MCF 10A (cell line): ENCODE measurements at regions not wholly inside any gene's neighbourhood (a gene's known extent, or its start where the extent isn't known, plus 50 kb on each side); places are given as distances from the start of the nearest gene placed in this dataset.

Experiments used
- BruUV-seq: library from RNA; stranded (reverse); fragments of 400-500 nt; replicated peaks from 2 replicates; lab custom pipeline; 2021; lab: Mats Ljungman, UMichigan
- CTCF ChIA-PET: fragments of 300-600 bp; sonication (Branson Sonifier 250); formaldehyde crosslinking; extraction: SDS; loops from one replicate; lab custom pipeline; 2021; ENCODE audit warnings: antibody characterized with exemption, inconsistent platforms; lab: Yijun Ruan, JAX
- POLR2A ChIA-PET: fragments of 300-600, 350-650 bp; sonication (Branson Sonifier 250); formaldehyde crosslinking; extraction: SDS; loops from one replicate; lab custom pipeline; 2020; ENCODE audit warnings: antibody characterized with exemption, inconsistent platforms; lab: Yijun Ruan, JAX
- DNase-seq: peaks from one replicate; pipeline ENCODE4 v3.0.0-alpha.2; 2018; ENCODE audit not compliant: unreplicated experiment
- H3K27ac Mint-ChIP-seq: one replicate; pipeline ENCODE4 v1.8.0; 2022; ENCODE audit warnings: mild to moderate bottlenecking, low read depth, mixed read lengths; ENCODE audit not compliant: unreplicated experiment
- H3K27me3 Mint-ChIP-seq: one replicate; pipeline ENCODE4 v1.8.0; 2022; ENCODE audit warnings: mixed read lengths; ENCODE audit not compliant: insufficient read depth, unreplicated experiment
- H3K36me3 Mint-ChIP-seq: one replicate; pipeline ENCODE4 v1.8.0; 2022; ENCODE audit warnings: mild to moderate bottlenecking, moderate library complexity, mixed read lengths; ENCODE audit not compliant: insufficient read depth, unreplicated experiment
- H3K4me1 Mint-ChIP-seq: one replicate; pipeline ENCODE4 v1.8.0; 2022; ENCODE audit warnings: mixed read lengths; ENCODE audit not compliant: insufficient read depth, unreplicated experiment
- H3K4me3 Mint-ChIP-seq: one replicate; pipeline ENCODE4 v1.8.0; 2022; ENCODE audit warnings: mild to moderate bottlenecking, moderate library complexity, mixed read lengths; ENCODE audit not compliant: unreplicated experiment
- H3K9me3 Mint-ChIP-seq: one replicate; pipeline ENCODE4 v1.8.0; 2022; ENCODE audit warnings: mixed read lengths; ENCODE audit not compliant: unreplicated experiment
- CTCF ChIP-seq: fragments of 200-600 bp; IDR thresholded peaks from one replicate; pipeline ENCODE4 v1.8.0; 2022; ENCODE audit warnings: antibody characterized with exemption, mild to moderate bottlenecking; ENCODE audit not compliant: unreplicated experiment
- intact Hi-C: fragments of 100-400 bp; cut with micrococcal nuclease; formaldehyde crosslinking; loops from 2 replicates; pipeline ENCODE4 v1.14.1; 2022

DNA sequence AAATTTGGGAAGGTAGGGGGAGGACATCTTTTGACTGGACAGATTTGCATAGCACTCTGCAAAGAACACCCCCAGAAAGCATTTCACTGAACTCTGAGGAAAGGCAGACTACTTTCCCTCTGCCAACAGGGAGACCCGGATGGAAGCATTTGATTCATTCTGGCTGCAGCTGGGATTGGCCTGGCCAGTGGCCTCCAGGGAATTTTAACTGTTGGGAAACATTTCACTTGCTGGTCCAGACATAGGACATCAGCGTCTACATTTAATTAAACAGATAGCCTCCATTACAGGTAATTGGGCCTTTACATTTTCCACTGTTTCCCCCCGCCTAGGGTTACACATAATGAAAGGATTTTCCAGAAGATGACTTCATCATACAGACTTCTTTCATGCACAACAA is 92.8 kb downstream of the MARCHF4 start:
- ChIA-PET POLR2A (no interaction called here), CTCF (no interaction called here)
- H3K4me1 Mint-ChIP-seq: no peaks in the 10 kb centered on the region
- no peak for TF ChIP-seq CTCF
- peaks cover 6% of the 10 kb centered on the region for H3K36me3 Mint-ChIP-seq
- BruUV-seq: no TSS peak
- no peak for DNase-seq
- intact Hi-C loops: no loop called here
- no peak overlapping the region for H3K4me3 Mint-ChIP-seq
- peaks cover 12% of the 10 kb centered on the region for H3K27me3 Mint-ChIP-seq
- no peaks in the 10 kb centered on the region for H3K9me3 Mint-ChIP-seq
- no peak overlapping the region for H3K27ac Mint-ChIP-seq

GRCh38 chr2:216279031-216279430 is 93.3 kb downstream of the MARCHF4 start:
- no peaks in the 10 kb centered on the region for H3K4me1 Mint-ChIP-seq
- no peak overlapping the region for H3K4me3 Mint-ChIP-seq

DNA sequence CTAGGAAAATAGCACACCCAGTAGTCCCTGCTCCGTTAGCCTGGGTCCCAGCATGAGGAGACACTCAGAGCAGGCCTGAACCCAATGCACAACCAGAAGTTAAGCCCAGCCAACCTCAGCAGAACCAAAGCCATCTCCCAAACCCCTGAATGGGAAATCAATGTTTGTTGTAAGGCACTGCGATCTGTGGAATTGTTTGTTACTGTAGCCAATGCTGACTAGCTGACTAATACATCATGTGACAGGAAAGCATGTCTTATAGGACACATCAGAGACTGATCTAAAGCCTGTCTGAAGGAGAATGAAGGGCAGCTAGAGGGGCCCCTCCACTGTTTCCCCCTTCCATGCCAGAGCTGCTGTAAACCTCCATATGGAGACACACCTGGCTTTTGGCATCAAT is 96.4 kb downstream of the MARCHF4 start:
- no peak overlapping the region for H3K4me3 Mint-ChIP-seq
- ChIA-PET POLR2A (no interaction called here), CTCF (no interaction called here)
- intact Hi-C loops: no loop called here
- TF ChIP-seq CTCF: no peak
- no TSS peak for BruUV-seq
- no peaks in the 10 kb centered on the region for H3K9me3 Mint-ChIP-seq
- H3K36me3 Mint-ChIP-seq: peaks cover 12% of the 10 kb centered on the region
- H3K4me1 Mint-ChIP-seq: no peaks in the 10 kb centered on the region
- H3K27ac Mint-ChIP-seq: no peak overlapping the region
- DNase-seq: no peak
- H3K27me3 Mint-ChIP-seq: peaks cover 39% of the 10 kb centered on the region

More at GRCh38 chr2:216279031-216279430, 93.3 kb downstream of the MARCHF4 start:
- peaks cover 6% of the 10 kb centered on the region for H3K36me3 Mint-ChIP-seq
- no peak for DNase-seq
- H3K9me3 Mint-ChIP-seq: no peaks in the 10 kb centered on the region
- intact Hi-C loops: no loop called here
- no peak for TF ChIP-seq CTCF
- no TSS peak for BruUV-seq
- ChIA-PET CTCF (interaction anchor here (0.8 kb wide), 1 partner anchor 18 kb away, joined by 3 read pairs; no protein-coding TSS in a partner anchor), POLR2A (no interaction called here)
- peaks cover 16% of the 10 kb centered on the region for H3K27me3 Mint-ChIP-seq
- no peak overlapping the region for H3K27ac Mint-ChIP-seq

DNA sequence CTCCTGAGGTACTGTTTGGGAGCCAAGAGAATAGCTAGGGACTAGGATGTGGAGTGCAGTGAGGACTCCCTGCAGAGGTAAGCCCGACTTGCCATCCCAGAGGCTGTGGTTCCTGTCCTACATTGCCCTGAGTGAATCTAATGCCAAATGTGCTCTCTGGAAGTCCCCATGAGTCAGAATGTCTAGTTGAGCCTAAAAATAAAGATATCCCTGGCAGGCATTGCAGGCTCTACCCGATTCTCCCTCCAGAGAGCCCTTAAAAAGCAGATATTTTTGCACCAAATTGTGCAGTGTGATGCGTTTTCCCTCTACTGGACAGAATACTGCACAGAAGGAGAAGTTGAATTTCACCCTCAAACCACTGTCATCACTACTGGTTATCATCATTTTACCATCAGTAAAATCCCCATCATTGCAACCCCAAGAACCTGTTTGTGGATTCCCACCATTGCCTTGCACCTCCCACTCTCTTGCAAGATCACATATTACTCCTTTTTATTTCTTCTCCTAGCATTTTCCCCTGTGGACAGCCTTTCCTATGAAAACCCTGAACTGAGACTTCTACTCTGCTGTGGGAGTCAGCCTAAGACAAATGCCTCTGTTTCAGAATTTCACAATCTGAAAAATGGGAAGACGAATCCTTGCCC is 98.0 kb downstream of the MARCHF4 start:
- DNase-seq: peak; percentile 30
- no peak for TF ChIP-seq CTCF
- no peaks in the 10 kb centered on the region for H3K4me1 Mint-ChIP-seq
- H3K9me3 Mint-ChIP-seq: no peaks in the 10 kb centered on the region
- BruUV-seq: no TSS peak
- peaks cover 55% of the 10 kb centered on the region for H3K27me3 Mint-ChIP-seq
- intact Hi-C loops: no loop called here
- no peak overlapping the region for H3K4me3 Mint-ChIP-seq
- peaks cover 16% of the 10 kb centered on the region for H3K36me3 Mint-ChIP-seq
- CTCF ChIA-PET: interaction anchor here (1.0 kb wide), 1 partner anchor 71 kb away, joined by 3 read pairs; no protein-coding TSS in a partner anchor
- POLR2A ChIA-PET: no interaction called here
- H3K27ac Mint-ChIP-seq: no peak overlapping the region
